Stomach smooth muscle (tissue), 2 donors: ENCODE measurements at regions not wholly inside any gene's neighbourhood (a gene's known extent, or its start where the extent isn't known, plus 50 kb on each side); places are given as distances from the start of the nearest gene placed in this dataset.
A peak's percentile ranks its signal among the peaks of the same experiment; 100 is the strongest.

Experiments used
- H3K27ac ChIP-seq: one replicate; pipeline ENCODE4 v1.7.0; 2013; ENCODE audit warnings: mild to moderate bottlenecking, low read length, inconsistent platforms
- H3K27me3 ChIP-seq, 2 donors: one replicate each; pipeline ENCODE4 v1.7.0; 2013; ENCODE audit warnings: low read length in 2 of 2; ENCODE audit not compliant: insufficient read depth in 2 of 2, control insufficient read depth in 1 of 2
- H3K36me3 ChIP-seq, 2 donors: one replicate each; pipeline ENCODE4 v1.7.0; 2013; ENCODE audit warnings: low read length in 2 of 2; ENCODE audit not compliant: control insufficient read depth in 2 of 2, insufficient read depth in 2 of 2
- H3K4me1 ChIP-seq: one replicate; pipeline ENCODE4 v1.7.0; 2013; ENCODE audit warnings: low read length; ENCODE audit not compliant: control insufficient read depth, insufficient read depth
- H3K4me3 ChIP-seq, 2 donors: one replicate each; pipeline ENCODE4 v1.7.0; 2013; ENCODE audit warnings: low read length in 2 of 2
- H3K9ac ChIP-seq, 2 donors: one replicate each; pipeline ENCODE4 v1.7.0; 2013; ENCODE audit warnings: low read length in 2 of 2, mild to moderate bottlenecking in 1 of 2
- H3K9me3 ChIP-seq, 2 donors: one replicate each; pipeline ENCODE4 v1.7.0; 2013; ENCODE audit warnings: low read length in 2 of 2; ENCODE audit not compliant: control insufficient read depth in 2 of 2
- donor health status: healthy.
- donor health status: Pancreatic carcinoma.

DNA sequence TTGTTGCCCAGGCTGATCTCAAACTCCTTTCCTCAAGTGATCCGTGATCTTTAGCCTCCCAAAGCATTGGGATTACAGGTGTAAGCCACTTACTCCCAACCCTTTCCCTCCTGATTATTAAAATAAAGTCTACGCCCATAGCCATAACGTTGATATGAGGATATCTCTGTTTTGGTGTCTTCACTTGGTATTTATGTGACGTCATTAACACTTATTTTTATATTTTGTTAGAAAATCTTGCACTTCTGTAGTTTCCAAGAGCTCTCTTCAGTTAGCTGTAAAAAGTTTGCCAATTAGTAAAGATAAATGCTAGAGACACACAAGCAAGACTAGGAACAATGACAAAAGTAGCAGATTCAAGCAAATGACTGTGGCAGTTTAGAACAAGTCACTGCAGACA lies 115.6 kb upstream of the HSF2 start:
- no peak overlapping the region for H3K9ac ChIP-seq
- no peaks in the 10 kb centered on the region for H3K27me3 ChIP-seq

GRCh38 chr6:122284848-122285247 lies 114.6 kb upstream of the HSF2 start:
- Histone ChIP-seq H3K27ac (no peak overlapping the region), H3K4me3 (no peak overlapping the region), H3K9me3 (no peaks in the 10 kb centered on the region), H3K36me3 (no peaks in the 10 kb centered on the region), H3K27me3 (no peaks in the 10 kb centered on the region), H3K4me1 (no peaks in the 10 kb centered on the region), H3K9ac (no peak overlapping the region)

More for the DNA sequence above, 115.6 kb upstream of the HSF2 start:
- H3K36me3 ChIP-seq: no peaks in the 10 kb centered on the region
- H3K9me3 ChIP-seq: no peaks in the 10 kb centered on the region
- H3K4me1 ChIP-seq: no peaks in the 10 kb centered on the region
- H3K4me3 ChIP-seq: no peak overlapping the region
- H3K27ac ChIP-seq: no peak overlapping the region

DNA sequence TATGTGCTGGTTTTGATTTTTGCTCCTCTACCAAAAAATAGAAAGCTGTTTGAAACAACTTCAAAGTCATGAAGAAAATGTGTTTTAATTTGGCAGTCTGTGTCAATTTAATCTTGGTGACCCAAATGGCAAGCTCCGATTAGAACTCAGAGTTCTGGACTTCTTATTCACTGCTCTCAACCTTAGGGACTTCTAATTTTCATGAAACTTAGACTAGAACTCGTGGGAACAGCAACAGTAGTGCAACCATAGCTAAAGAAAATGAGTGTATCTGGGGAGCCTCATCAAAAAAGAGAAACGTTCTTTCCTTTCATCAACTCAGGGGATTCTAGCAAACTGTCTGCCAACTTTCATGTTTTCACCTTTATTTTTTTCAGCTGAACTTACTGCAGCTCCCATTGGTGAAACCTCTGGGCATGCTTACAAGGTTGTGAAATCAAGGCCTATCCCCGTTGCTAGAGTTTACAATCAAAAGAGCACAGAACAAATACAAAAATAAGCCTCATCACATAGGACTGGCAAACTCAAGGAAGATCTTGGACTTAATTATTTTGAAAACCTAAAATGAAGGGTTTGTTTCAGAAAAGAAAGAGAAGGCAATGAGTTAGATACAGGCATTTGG lies 114.0 kb upstream of the HSF2 start:
- H3K36me3 ChIP-seq: no peaks in the 10 kb centered on the region
- H3K27me3 ChIP-seq: no peaks in the 10 kb centered on the region
- no peaks in the 10 kb centered on the region for H3K4me1 ChIP-seq
- no peak overlapping the region for H3K9ac ChIP-seq
- H3K4me3 ChIP-seq: no peak overlapping the region
- H3K27ac ChIP-seq: no peak overlapping the region
- no peaks in the 10 kb centered on the region for H3K9me3 ChIP-seq

- H3K36me3 ChIP-seq: no peaks in the 10 kb centered on the region
- no peak overlapping the region for H3K4me3 ChIP-seq
- no peaks in the 10 kb centered on the region for H3K27me3 ChIP-seq
- H3K27ac ChIP-seq: no peak overlapping the region
- H3K4me1 ChIP-seq: no peaks in the 10 kb centered on the region
- no peaks in the 10 kb centered on the region for H3K9me3 ChIP-seq
- no peak overlapping the region for H3K9ac ChIP-seq
Measured at GRCh38 chr6:122286512-122286911, 112.9 kb upstream of the HSF2 start.

- Histone ChIP-seq H3K36me3 (no peaks in the 10 kb centered on the region), H3K4me3 (no peak overlapping the region), H3K9ac (no peak overlapping the region)
Measured at GRCh38 chr6:122289762-122290539, 109.5 kb upstream of the HSF2 start.

DNA sequence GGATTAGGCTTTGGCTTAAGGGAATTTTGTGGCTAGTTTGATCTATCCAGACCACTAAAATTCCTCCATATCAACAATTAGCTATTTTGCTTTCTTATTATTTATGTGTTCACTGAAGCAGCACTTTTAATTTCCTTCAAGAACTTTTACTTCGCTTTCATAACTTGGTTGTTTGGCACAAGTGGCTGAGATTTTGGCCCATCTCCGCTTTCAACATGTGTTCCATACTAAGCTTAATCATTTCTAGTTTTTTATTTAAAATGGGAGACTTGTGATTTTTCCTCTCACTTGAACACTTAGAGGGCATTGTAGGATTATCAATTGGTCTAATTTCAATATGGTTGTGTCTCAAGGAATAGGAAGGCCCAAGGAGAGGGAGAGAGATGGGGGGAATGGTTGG lies 102.4 kb upstream of the HSF2 start:
- H3K36me3 ChIP-seq: no peaks in the 10 kb centered on the region
- H3K9ac ChIP-seq: no peak overlapping the region
- H3K4me3 ChIP-seq: no peak overlapping the region
- H3K27ac ChIP-seq: no peak overlapping the region
- H3K27me3 ChIP-seq: no peaks in the 10 kb centered on the region
- H3K9me3 ChIP-seq: no peaks in the 10 kb centered on the region
- no peaks in the 10 kb centered on the region for H3K4me1 ChIP-seq

More at GRCh38 chr6:122289762-122290539, 109.5 kb upstream of the HSF2 start:
- Histone ChIP-seq H3K27me3 (no peaks in the 10 kb centered on the region), H3K9me3 (no peaks in the 10 kb centered on the region), H3K4me1 (no peaks in the 10 kb centered on the region), H3K27ac (no peak overlapping the region)

GRCh38 chr6:122302067-122302466 lies 97.4 kb upstream of the HSF2 start:
- Histone ChIP-seq H3K4me3 (no peak overlapping the region), H3K27me3 (no peaks in the 10 kb centered on the region), H3K9ac (no peak overlapping the region), H3K27ac (no peak overlapping the region), H3K4me1 (no peaks in the 10 kb centered on the region), H3K9me3 (no peaks in the 10 kb centered on the region), H3K36me3 (no peaks in the 10 kb centered on the region)

GRCh38 chr6:122307577-122307976 lies 91.9 kb upstream of the HSF2 start:
- no peaks in the 10 kb centered on the region for H3K4me1 ChIP-seq
- no peak overlapping the region for H3K4me3 ChIP-seq
- H3K27me3 ChIP-seq: no peaks in the 10 kb centered on the region
- H3K9ac ChIP-seq: no peak overlapping the region
- no peaks in the 10 kb centered on the region for H3K36me3 ChIP-seq
- no peak overlapping the region for H3K27ac ChIP-seq
- H3K9me3 ChIP-seq: no peaks in the 10 kb centered on the region

DNA sequence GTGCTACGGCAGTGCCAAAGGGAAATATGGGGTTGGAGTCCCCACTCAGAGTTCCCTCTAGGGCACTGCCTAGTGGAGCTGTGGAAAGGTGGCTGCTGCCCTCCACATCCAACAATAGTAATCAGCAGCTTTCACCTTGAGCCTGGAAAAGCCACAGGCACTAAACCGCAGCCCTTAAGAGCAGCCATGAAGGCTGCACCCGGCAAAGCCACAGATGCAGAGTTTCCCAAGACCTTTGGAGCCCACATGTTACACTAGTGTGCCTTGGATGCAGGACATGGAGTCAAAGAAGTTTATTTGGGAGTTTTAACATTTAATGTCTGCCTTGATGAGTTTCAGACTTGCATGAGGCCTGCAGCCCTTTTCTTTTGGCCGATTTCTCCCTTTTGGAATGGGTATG lies 91.4 kb upstream of the HSF2 start:
- Histone ChIP-seq H3K27ac (no peak overlapping the region), H3K9me3 (no peaks in the 10 kb centered on the region), H3K27me3 (no peaks in the 10 kb centered on the region)

GRCh38 chr6:122315842-122316241 lies 83.6 kb upstream of the HSF2 start:
- Histone ChIP-seq H3K27me3 (no peaks in the 10 kb centered on the region), H3K36me3 (no peaks in the 10 kb centered on the region), H3K9ac (no peak overlapping the region), H3K9me3 (peaks cover 0 to 4% of the 10 kb centered on the region in 2 donors), H3K4me1 (no peaks in the 10 kb centered on the region), H3K4me3 (no peak overlapping the region), H3K27ac (no peak overlapping the region)

More for the DNA sequence above, 91.4 kb upstream of the HSF2 start:
- no peak overlapping the region for H3K4me3 ChIP-seq
- no peaks in the 10 kb centered on the region for H3K4me1 ChIP-seq
- no peaks in the 10 kb centered on the region for H3K36me3 ChIP-seq
- H3K9ac ChIP-seq: no peak overlapping the region

GRCh38 chr6:122322824-122323223 lies 76.6 kb upstream of the HSF2 start:
- Histone ChIP-seq H3K27me3 (no peaks in the 10 kb centered on the region), H3K36me3 (no peaks in the 10 kb centered on the region), H3K9ac (peak overlapping the region in 1 of 2 donors; percentile 18), H3K27ac (no peak overlapping the region), H3K4me3 (peak overlapping the region; percentile 59), H3K9me3 (no peaks in the 10 kb centered on the region), H3K4me1 (no peaks in the 10 kb centered on the region)
